Fibroblast of villous mesenchyme (primary cell): ENCODE measurements at regions not wholly inside any gene's neighbourhood (a gene's known extent, or its start where the extent isn't known, plus 50 kb on each side); places are given as distances from the start of the nearest gene placed in this dataset.

Experiments used
- DNase-seq: peaks from one replicate; pipeline ENCODE4 v3.0.0-alpha.2; 2010; ENCODE audit warnings: low read depth
- H3K4me3 ChIP-seq: 2 replicates; pipeline ENCODE4 v1.5.1; 2011; ENCODE audit warnings: low read depth, mild to moderate bottlenecking, low read length
- TF ChIP-seq, protein P1 (sequence below): IDR thresholded peaks from 2 replicates; pipeline ENCODE4 v1.5.1; 2012; ENCODE audit warnings: low read depth, mild to moderate bottlenecking, low read length; ENCODE audit not compliant: insufficient read depth

DNA sequence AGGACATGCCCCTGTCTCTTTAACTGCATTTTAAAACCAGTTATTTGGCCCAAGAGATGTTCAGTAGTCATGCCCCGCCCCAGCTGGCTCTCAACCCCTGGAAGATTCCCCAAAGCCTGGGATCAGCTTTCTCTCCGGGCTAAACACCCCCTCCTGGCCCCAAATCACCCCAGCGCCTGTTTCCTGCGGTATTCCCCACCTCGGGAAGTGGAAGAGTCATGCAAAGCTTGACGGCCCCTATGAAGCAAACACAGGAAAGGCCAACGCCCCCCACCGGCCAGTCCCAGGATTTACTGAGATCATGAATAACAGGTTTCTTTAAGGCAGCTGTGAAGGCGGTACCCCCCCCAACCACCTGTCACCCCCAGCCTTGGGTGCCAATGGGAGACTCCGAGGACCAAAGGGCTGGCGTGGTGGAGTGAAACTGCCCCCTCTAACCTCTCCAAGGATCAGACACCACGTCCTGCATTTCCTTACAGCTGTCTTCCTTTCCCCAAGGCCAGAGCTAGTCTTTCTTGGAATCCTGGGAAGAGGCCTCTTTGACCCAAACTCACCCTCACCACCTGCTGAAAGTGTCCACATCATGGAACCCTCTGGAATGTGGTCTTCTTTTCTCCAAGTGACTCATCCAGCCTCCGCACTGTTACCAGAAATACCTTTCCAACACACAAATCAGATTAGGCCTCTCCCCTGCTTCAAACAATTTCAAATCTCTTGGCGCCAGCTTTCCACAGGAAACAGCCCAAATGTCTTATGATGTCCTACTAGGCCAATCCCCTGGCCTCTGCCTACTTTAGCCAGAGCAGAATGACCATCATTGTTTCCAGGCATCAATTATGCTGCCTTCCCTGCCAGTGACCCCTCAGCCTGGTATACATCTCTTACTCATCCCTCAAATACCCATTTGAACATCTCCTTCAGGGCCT lies 301.5 kb downstream of the ZEB1 start:
- no peak overlapping the region for H3K4me3 ChIP-seq
- TF ChIP-seq, protein P1, sequence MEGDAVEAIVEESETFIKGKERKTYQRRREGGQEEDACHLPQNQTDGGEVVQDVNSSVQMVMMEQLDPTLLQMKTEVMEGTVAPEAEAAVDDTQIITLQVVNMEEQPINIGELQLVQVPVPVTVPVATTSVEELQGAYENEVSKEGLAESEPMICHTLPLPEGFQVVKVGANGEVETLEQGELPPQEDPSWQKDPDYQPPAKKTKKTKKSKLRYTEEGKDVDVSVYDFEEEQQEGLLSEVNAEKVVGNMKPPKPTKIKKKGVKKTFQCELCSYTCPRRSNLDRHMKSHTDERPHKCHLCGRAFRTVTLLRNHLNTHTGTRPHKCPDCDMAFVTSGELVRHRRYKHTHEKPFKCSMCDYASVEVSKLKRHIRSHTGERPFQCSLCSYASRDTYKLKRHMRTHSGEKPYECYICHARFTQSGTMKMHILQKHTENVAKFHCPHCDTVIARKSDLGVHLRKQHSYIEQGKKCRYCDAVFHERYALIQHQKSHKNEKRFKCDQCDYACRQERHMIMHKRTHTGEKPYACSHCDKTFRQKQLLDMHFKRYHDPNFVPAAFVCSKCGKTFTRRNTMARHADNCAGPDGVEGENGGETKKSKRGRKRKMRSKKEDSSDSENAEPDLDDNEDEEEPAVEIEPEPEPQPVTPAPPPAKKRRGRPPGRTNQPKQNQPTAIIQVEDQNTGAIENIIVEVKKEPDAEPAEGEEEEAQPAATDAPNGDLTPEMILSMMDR: peak; percentile 34
- peak; percentile 33 for DNase-seq

DNA sequence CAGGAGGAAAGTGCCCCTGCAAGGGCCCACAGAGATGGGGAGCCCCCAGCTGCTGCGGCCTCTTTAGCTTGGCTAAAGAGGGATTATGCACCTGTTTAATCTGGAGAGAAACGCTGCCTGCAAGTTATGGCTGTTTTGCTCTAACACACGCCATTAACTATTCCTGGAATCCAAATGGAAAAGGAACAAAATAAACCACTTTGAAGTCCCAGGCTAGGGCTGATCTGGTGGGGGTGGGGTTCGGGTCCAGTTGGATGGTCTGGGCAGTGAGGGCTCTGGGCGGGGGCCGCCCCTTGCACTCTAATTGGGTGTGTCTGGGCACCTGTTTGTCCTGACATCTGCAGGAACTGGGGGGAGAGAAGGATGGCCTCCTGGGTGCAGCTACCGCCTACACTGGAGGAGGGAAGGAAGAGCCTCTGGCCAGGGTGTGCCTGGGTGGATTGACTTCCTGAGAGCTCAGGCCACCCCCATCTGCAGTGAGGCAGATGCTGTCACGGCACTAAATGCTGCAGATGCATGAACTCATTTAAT lies 300.6 kb downstream of the ZEB1 start:
- TF ChIP-seq, protein P1: no peak
- no peak overlapping the region for H3K4me3 ChIP-seq
- no peak for DNase-seq

DNA sequence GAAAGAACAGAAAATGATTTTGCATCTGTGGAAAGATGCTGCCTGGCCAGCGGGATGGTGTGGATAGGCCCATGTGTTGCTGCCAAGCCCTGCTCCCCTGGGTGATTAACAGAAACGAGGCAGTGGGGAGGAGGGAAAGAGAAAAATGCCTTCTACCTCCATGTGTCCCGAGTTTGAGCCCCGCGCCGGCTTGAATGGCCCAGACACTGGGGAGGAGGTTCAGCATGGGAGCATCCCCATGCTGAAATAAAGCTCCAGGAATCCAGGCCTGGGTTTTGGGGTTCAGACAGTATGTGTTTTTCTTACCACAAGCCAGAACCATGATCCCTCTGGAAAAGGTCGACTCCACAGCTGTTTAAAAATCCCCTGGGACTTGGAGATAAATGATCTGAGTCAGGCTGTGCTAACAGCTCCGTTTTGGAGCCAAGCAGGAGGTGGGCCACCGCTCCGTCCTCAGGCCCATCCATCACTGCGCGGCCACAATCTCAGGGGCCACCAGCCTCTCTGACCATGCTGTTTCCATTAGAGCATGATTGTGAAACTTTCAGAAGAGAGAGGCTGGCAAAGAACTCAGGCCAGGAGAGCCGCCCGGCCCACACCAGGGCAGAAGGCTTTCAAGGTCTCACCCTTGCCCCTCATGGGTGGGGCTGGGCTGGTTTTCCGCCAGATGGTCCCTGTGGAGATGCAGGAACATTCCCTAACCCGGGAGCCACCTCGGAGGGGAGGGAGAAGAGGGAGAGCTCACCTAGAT lies 299.7 kb downstream of the ZEB1 start:
- TF ChIP-seq, protein P1: no peak
- no peak overlapping the region for H3K4me3 ChIP-seq
- peak; percentile 77 for DNase-seq

DNA sequence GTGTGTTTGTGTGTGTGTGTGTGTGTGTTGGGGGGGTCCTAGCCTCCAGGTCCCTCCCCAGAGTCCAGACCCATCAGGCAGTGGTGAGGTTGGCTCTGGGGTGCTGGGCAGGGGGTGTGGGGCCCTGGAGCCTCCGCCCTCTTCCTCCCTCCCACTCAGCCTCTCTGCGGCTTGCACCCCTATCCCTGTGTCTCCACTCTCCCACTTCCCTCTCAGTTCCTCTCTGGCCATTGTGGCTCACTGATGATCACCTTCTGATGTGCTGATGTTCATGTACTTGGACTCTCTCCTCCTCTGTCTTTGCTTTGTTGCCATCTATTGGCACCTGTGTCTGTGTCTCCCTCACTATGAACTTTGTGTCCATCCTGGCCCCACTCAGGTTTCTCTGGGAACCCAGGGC lies 298.7 kb downstream of the ZEB1 start:
- no peak for DNase-seq
- TF ChIP-seq, protein P1: no peak
- H3K4me3 ChIP-seq: no peak overlapping the region

DNA sequence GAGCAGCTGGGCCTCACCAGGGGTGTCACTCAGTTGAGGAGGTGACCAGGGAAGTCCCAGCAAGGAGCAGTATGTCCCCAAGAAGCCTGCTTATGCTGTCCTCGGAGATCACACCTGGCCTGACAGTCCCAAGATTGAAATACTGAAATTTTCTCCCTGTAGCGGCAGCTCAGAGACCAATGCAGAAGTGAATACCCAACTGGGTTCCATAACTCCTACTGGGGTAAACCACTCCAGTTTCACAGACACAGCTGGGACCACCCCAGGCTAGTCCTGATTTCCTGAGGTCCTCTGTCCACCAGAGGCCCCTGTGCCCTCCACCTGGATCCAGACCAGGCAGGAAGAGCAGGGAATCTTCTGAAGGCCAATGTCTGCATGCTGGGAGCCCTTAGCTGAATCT lies 298.1 kb downstream of the ZEB1 start:
- no peak for DNase-seq
- H3K4me3 ChIP-seq: no peak overlapping the region
- TF ChIP-seq, protein P1: no peak

DNA sequence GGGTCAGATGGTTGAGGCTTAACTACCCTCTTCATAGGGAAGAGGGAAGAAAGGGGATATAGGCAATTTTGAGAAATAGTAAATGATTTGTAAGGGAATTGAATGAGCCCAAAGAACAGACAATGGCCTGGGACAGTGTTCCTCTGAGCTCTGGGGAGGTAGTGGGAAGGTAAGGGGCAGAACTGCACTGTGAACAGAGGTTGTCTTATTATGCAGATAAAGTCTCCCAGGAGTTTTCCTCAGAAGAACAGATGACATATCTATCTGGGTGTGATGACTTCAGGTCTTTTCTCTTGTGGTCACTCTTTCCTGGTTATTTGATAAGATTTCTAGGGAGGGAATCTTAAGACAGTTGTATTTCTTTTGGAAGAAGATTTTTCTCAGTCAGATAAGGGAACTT lies 296.1 kb downstream of the ZEB1 start:
- DNase-seq: no peak
- H3K4me3 ChIP-seq: no peak overlapping the region
- TF ChIP-seq, protein P1: no peak
